OCI-LY1 (cell line): ENCODE measurements at regions not wholly inside any gene's neighbourhood (a gene's known extent, or its start where the extent isn't known, plus 50 kb on each side); places are given as distances from the start of the nearest gene placed in this dataset.

ENCODE experiments used
- CTCF ChIP-seq: fragments of 200-600 bp; sonication (generic), shearing (Covaris generic); IDR thresholded peaks from 2 replicates; pipeline ENCODE4 v1.5.1; 2017; ENCODE audit warnings: mild to moderate bottlenecking, antibody characterized with exemption, low read length, moderate library complexity, mixed read lengths
- EZH2 ChIP-seq: fragments of 200-600 bp; sonication (generic), shearing (Covaris generic); IDR thresholded peaks from 2 replicates; pipeline ENCODE4 v1.8.0; 2017; ENCODE audit warnings: borderline replicate concordance, mixed run types, mild to moderate bottlenecking, antibody characterized with exemption, low read length, moderate library complexity, mixed read lengths

DNA sequence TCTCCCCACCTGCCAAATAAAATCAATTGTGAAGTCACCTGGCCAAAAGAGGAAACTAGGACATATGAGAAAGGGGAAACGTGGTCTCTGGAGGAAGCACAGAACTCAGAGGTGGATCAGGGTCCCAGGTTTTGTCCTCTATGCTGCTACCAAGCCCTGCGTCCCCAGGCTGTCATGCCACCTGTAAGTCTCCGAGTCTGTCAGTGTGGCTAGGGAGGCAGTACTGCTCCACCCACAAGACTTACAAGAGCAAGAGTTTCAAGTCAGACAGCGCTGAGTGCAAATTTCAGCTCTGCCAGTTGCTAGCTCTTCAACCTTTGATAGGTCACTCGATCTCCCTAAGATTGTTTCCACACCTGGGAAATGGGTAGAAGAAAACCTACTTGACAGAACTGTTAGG, 98.6 kb downstream of the C1QL2 start:
- TF ChIP-seq CTCF (no peak), EZH2 (no peak)
